ENCODE measurements at regions not wholly inside any gene's neighbourhood (a gene's known extent, or its start where the extent isn't known, plus 50 kb on each side); places are given as distances from the start of the nearest gene placed in this dataset.
A peak's percentile ranks its signal among the peaks of the same experiment; 100 is the strongest.

DNA sequence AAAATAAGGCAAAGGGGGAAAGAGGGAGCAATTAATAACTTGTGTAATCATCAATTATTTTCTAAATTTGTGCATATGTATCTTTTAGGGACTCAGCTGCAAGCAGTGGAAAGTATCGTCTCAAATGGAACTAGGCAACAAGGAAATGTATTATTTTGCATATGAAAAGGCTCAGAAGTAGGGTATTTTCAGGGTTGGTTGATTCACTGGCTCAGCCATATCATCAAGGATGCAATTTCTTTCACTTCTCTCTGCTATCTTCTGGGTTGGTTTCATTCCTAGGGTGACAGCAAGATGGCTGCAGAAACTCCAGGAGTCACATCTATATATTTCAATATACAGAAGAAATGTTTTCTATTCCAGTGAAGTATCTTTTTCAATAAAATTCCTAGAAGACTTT is 509.8 kb downstream of the DMAC1 start:
- Histone ChIP-seq H3K27me3 (ENCODE audit: control insufficient read depth, insufficient read depth, low read length) (no peaks in the 10 kb centered on the region), H3K36me3 (ENCODE audit: control insufficient read depth, insufficient read depth, low read length) (no peaks in the 10 kb centered on the region), H3K4me3 (ENCODE audit: low read depth, low read length) (no peak overlapping the region)
- TF ChIP-seq, protein P1, sequence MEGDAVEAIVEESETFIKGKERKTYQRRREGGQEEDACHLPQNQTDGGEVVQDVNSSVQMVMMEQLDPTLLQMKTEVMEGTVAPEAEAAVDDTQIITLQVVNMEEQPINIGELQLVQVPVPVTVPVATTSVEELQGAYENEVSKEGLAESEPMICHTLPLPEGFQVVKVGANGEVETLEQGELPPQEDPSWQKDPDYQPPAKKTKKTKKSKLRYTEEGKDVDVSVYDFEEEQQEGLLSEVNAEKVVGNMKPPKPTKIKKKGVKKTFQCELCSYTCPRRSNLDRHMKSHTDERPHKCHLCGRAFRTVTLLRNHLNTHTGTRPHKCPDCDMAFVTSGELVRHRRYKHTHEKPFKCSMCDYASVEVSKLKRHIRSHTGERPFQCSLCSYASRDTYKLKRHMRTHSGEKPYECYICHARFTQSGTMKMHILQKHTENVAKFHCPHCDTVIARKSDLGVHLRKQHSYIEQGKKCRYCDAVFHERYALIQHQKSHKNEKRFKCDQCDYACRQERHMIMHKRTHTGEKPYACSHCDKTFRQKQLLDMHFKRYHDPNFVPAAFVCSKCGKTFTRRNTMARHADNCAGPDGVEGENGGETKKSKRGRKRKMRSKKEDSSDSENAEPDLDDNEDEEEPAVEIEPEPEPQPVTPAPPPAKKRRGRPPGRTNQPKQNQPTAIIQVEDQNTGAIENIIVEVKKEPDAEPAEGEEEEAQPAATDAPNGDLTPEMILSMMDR (IDR thresholded peaks at IDR 0.05; ENCODE audit: insufficient read depth, low read length, severe bottlenecking) = no peak
- DNase-seq (ENCODE audit: low read depth) (no peak), FAIRE-seq (no peak)

GRCh38 chr9:7287986-7288385 is 511.6 kb downstream of the DMAC1 start:
- DNase-seq (ENCODE audit: low read depth) (no peak), FAIRE-seq (no peak)
- Histone ChIP-seq H3K36me3 (ENCODE audit: control insufficient read depth, insufficient read depth, low read length) (no peaks in the 10 kb centered on the region), H3K4me3 (ENCODE audit: low read depth, low read length) (no peak overlapping the region), H3K27me3 (ENCODE audit: control insufficient read depth, insufficient read depth, low read length) (no peaks in the 10 kb centered on the region)
- TF ChIP-seq, protein P1 (IDR thresholded peaks at IDR 0.05; ENCODE audit: insufficient read depth, low read length, severe bottlenecking) = no peak

GRCh38 chr9:7287065-7287464 is 512.5 kb downstream of the DMAC1 start:
- DNase-seq (ENCODE audit: low read depth) (no peak), FAIRE-seq (no peak)
- H3K4me3 ChIP-seq (ENCODE audit: low read depth, low read length) = no peak overlapping the region
- H3K36me3 ChIP-seq (ENCODE audit: control insufficient read depth, insufficient read depth, low read length) = no peaks in the 10 kb centered on the region
- TF ChIP-seq, protein P1 (IDR thresholded peaks at IDR 0.05; ENCODE audit: insufficient read depth, low read length, severe bottlenecking) = no peak
- H3K27me3 ChIP-seq (ENCODE audit: control insufficient read depth, insufficient read depth, low read length) = no peaks in the 10 kb centered on the region

DNA sequence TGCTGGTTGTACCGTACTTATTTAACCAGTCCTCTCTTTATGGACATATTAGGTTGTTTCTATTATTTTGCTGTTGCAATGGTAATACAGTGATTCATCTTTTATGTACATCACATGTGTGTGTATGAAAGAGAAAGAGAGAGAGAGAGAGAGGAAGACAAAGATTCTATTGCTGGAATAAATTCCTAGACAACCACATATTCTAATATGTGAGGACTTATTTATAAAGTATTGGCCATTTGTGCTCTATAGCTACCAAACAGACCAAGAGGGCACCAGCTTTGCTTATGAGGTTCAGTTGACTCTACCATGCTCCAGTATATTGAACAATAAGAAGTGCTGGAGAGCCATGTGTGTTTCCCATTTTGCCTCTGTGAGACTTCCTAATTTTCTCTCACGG is 513.5 kb downstream of the DMAC1 start:
- TF ChIP-seq, protein P1 (IDR thresholded peaks at IDR 0.05; ENCODE audit: insufficient read depth, low read length, severe bottlenecking) = no peak
- FAIRE-seq = no peak
- Histone ChIP-seq H3K4me3 (ENCODE audit: low read depth, low read length) (no peak overlapping the region), H3K36me3 (ENCODE audit: control insufficient read depth, insufficient read depth, low read length) (no peaks in the 10 kb centered on the region), H3K27me3 (ENCODE audit: control insufficient read depth, insufficient read depth, low read length) (no peaks in the 10 kb centered on the region)
- peak; percentile 12 for DNase-seq (ENCODE audit: low read depth)

GRCh38 chr9:7285199-7285598 is 514.4 kb downstream of the DMAC1 start:
- Histone ChIP-seq H3K36me3 (ENCODE audit: control insufficient read depth, insufficient read depth, low read length) (no peaks in the 10 kb centered on the region), H3K27me3 (ENCODE audit: control insufficient read depth, insufficient read depth, low read length) (no peaks in the 10 kb centered on the region), H3K4me3 (ENCODE audit: low read depth, low read length) (no peak overlapping the region)
- DNase-seq (ENCODE audit: low read depth) = no peak
- TF ChIP-seq, protein P1 (IDR thresholded peaks at IDR 0.05; ENCODE audit: insufficient read depth, low read length, severe bottlenecking) = no peak
- FAIRE-seq = no peak

DNA sequence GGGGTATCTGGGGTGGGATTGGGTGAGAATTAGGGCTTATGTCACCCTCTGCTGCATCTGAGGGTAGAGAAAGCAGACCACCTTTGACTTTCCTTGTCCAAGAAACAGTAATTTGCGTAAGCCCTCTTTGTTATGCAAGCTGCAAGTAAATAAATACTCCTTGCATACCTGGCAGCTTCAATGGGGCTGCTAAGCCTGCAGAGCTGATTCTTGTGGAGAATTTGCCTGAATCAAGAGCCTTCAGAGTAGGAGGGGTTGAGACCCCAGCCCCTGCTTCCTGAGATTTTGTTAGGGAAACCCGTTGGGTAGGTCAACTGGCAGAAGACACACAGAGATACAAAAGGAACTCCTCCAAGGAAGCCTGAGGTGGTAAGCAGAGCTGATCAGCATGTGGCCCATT is 515.1 kb downstream of the DMAC1 start:
- Histone ChIP-seq H3K27me3 (ENCODE audit: control insufficient read depth, insufficient read depth, low read length) (no peaks in the 10 kb centered on the region), H3K4me3 (ENCODE audit: low read depth, low read length) (no peak overlapping the region), H3K36me3 (ENCODE audit: control insufficient read depth, insufficient read depth, low read length) (no peaks in the 10 kb centered on the region)
- DNase-seq (ENCODE audit: low read depth) (no peak), FAIRE-seq (no peak)
- TF ChIP-seq, protein P1 (IDR thresholded peaks at IDR 0.05; ENCODE audit: insufficient read depth, low read length, severe bottlenecking) = no peak
